ENCODE measurements at regions not wholly inside any gene's neighbourhood (a gene's known extent, or its start where the extent isn't known, plus 50 kb on each side); places are given as distances from the start of the nearest gene placed in this dataset.

DNA sequence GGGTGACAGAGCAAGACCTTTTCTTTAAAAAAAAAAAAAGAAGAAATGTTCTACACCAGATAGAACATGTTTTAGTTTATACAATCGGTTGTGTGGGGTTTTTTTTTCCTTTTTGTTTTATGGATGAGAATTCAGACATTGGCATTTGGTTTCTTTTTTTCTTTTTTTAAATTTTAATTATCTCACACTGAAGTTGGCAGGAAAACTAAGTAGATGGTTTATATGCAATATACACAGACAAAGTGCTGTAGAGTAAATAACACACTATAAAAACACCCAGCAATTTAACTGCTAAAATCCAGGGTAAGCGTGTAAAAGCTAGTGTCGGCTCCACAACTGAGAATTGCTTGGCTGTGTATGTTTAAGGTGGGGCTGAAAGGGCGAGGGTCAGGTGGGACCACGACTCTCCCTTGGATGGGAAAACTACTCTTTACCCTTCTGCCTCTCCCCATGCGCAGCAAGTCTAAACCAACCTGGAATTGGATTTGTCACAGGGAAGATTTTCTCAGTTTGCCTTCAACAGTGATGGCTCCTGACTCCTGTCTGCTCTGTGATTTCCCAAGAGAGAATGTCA is 147.1 kb upstream of the MARCKS start (continued):
- TF ChIP-seq, protein P1, sequence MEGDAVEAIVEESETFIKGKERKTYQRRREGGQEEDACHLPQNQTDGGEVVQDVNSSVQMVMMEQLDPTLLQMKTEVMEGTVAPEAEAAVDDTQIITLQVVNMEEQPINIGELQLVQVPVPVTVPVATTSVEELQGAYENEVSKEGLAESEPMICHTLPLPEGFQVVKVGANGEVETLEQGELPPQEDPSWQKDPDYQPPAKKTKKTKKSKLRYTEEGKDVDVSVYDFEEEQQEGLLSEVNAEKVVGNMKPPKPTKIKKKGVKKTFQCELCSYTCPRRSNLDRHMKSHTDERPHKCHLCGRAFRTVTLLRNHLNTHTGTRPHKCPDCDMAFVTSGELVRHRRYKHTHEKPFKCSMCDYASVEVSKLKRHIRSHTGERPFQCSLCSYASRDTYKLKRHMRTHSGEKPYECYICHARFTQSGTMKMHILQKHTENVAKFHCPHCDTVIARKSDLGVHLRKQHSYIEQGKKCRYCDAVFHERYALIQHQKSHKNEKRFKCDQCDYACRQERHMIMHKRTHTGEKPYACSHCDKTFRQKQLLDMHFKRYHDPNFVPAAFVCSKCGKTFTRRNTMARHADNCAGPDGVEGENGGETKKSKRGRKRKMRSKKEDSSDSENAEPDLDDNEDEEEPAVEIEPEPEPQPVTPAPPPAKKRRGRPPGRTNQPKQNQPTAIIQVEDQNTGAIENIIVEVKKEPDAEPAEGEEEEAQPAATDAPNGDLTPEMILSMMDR (IDR thresholded peaks at IDR 0.05 in 2 of 3, conservative IDR thresholded peaks at IDR 0.05 in 1 of 3; ENCODE audit: borderline replicate concordance in 1 of 3, insufficient read depth in 1 of 3, low read depth in 2 of 3, low read length in 2 of 3): no peak
- no peak for TF ChIP-seq RAD21 (IDR thresholded peaks at IDR 0.05; ENCODE audit: low read depth)
- TF ChIP-seq EZH2 (IDR thresholded peaks at IDR 0.05): no peak

DNA sequence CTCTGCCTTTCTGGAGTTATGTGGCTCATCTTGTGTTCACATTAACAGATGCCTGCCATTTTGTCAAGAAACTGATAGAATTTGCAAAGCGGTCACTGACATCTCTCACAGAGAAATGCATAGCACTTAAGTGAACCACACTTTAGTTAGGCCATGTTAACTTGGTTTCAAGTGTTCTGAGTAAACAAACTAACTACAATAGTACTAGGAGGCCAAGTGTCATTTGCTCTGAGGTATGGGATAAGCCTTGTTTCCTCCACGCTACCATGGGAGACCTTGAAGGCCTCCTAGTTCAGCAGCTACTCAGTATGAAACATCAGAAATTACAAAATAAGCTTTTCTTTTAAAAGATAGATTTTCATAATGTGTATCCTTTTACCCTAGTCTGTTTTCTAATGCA is 143.5 kb upstream of the MARCKS start:
- no peaks in the 10 kb centered on the region for H3K36me3 ChIP-seq (ENCODE audit: control insufficient read depth in 1 of 2, insufficient read depth in 2 of 2, low read length in 2 of 2)
- H3K27ac ChIP-seq (ENCODE audit: low read depth, low read length): no peak overlapping the region
- H3K79me2 ChIP-seq (ENCODE audit: insufficient read depth, low read length): no peaks in the 10 kb centered on the region
- H3K4me1 ChIP-seq (ENCODE audit: control insufficient read depth in 1 of 2, insufficient read depth in 2 of 2, low read length in 2 of 2): peaks cover 0 to 1% of the 10 kb centered on the region in 2 experiments; a peak in 1 of 4 replicates
- ChIA-PET RAD21 (ENCODE audit: low non-redundant PET in 1 of 2, low total read pairs in 2 of 2, uncharacterized antibody in 2 of 2, unreplicated experiment in 2 of 2) (no interaction called here), CTCF (no interaction called here), POLR2A (no interaction called here)
- H3K4me2 ChIP-seq (ENCODE audit: low read length): no peak overlapping the region
- H2AFZ ChIP-seq (ENCODE audit: low read depth, low read length, poor library complexity, severe bottlenecking): no peak overlapping the region
- ATAC-seq (no peak), DNase-seq (ENCODE audit: low read depth, low spot score) (no peak)
- no peaks in the 10 kb centered on the region for H3K9me2 ChIP-seq (ENCODE audit: insufficient read depth)
- H3K4me3 ChIP-seq (replicated peaks in 1 of 2; ENCODE audit: low read depth in 1 of 2, low read length in 2 of 2): no peak overlapping the region
- no peaks in the 10 kb centered on the region for H3K27me3 ChIP-seq (ENCODE audit: insufficient read depth, low read length)
- H3K9ac ChIP-seq (ENCODE audit: low read length): no peak overlapping the region
- H4K20me1 ChIP-seq (ENCODE audit: insufficient read depth): no peaks in the 10 kb centered on the region
- no peaks in the 10 kb centered on the region for H3K9me3 ChIP-seq (ENCODE audit: control insufficient read depth in 1 of 2, insufficient read depth in 1 of 2, low read depth in 1 of 2, low read length in 2 of 2)
- intact Hi-C loops (cut with micrococcal nuclease): no loop called here
- BruUV-seq (replicated peaks): no TSS peak
- TF ChIP-seq CEBPB (IDR thresholded peaks at IDR 0.05; ENCODE audit: low read depth) (no peak), ZFX (IDR thresholded peaks at IDR 0.05) (no peak), POLR2A (IDR thresholded peaks at IDR 0.05; ENCODE audit: borderline replicate concordance, extremely low read depth, insufficient read depth, insufficient read length) (no peak), ELF1 (IDR thresholded peaks at IDR 0.05; ENCODE audit: borderline replicate concordance, low read depth) (no peak), JUND (IDR thresholded peaks at IDR 0.05) (no peak), RAD21 (IDR thresholded peaks at IDR 0.05; ENCODE audit: low read depth) (no peak), ZBTB33 (IDR thresholded peaks at IDR 0.05; ENCODE audit: extremely low read depth, insufficient replicate concordance, low read length) (no peak), ZNF274 (IDR thresholded peaks at IDR 0.05; ENCODE audit: low read depth, low read length) (no peak), EGR1 (IDR thresholded peaks at IDR 0.05; ENCODE audit: low read depth) (no peak), FOSL1 (IDR thresholded peaks at IDR 0.05; ENCODE audit: low read depth) (no peak), CBX3 (IDR thresholded peaks at IDR 0.05; ENCODE audit: low read depth) (no peak), EZH2 (IDR thresholded peaks at IDR 0.05) (no peak), TCF7L2 (IDR thresholded peaks at IDR 0.05; ENCODE audit: borderline replicate concordance, extremely low read depth, insufficient read depth, insufficient read length) (no peak)
- TF ChIP-seq, protein P1 (IDR thresholded peaks at IDR 0.05 in 2 of 3, conservative IDR thresholded peaks at IDR 0.05 in 1 of 3; ENCODE audit: borderline replicate concordance in 1 of 3, insufficient read depth in 1 of 3, low read depth in 2 of 3, low read length in 2 of 3): no peak
